ENCODE measurements at regions not wholly inside any gene's neighbourhood (a gene's known extent, or its start where the extent isn't known, plus 50 kb on each side); places are given as distances from the start of the nearest gene placed in this dataset.

DNA sequence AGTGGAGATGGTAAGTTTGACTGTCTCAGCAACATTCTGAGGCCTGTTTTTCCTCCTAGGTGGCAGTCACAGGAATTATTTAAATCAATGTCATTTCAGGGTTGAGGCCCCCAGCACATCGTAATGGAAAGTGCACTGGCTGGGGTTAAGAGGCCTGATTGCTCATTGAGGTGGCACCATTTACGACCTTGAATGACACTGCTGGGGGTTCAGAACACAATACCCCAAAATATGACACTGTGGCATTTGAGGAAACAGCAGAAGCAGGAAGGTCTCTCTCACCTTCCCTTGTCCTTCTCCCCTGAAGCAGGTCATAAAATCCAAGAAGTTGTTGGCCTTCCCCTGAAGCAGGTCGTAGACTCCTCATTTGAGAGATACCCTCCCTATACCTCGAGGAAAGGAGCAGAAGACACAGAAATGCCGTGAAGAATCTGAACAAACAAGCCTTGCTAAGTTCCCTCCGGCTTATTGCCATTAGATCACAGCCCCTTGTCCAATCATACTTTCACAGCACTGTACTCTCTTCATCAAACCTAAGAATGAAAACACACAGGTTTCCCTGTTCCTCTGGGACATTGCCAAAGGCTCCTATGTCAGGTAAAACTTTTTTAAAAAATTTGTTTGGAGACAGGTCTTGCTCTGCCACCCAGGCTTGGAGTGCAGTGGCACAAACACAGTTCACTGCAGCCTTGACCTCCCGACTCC is 71.3 kb downstream of the S1PR1 start:
- no peak for DNase-seq (ENCODE audit: low read depth)
- Histone ChIP-seq H3K4me3 (ENCODE audit: low read depth, low read length) (no peak overlapping the region), H3K27me3 (ENCODE audit: control insufficient read depth, insufficient read depth, low read length) (peaks cover 22% of the 10 kb centered on the region), H3K36me3 (ENCODE audit: control insufficient read depth, insufficient read depth, low read length) (no peaks in the 10 kb centered on the region)
- ChIA-PET CTCF (interaction anchor here (0.8 to 5.0 kb wide), 13 partner anchors 8 to 368 kb away, joined by 3 to 55 read pairs (median 9); no protein-coding TSS in a partner anchor), POLR2A (no interaction called here)
- TF ChIP-seq CTCF (IDR thresholded peaks at IDR 0.05; ENCODE audit: insufficient read depth, low read depth, low read length) = no peak

DNA sequence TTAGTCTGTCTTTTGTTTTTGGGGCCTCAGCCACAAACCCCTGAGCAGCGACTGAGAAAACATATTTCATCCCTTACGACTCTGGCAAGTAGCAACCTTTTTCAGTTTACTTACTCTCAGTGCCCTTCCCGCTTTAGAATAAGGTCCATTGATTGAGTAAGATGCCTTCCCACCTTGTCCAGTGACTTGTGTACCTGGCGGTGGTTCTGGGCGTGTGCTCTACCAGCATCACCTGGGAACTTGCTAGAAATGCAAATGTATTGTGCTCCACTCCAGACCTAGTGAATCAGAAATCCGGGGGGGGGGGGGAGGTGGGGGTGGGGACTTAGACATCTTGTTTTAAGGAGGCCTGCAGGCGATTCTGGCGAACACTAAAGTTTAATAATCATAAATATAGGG is 72.1 kb downstream of the S1PR1 start:
- POLR2A ChIA-PET = interaction anchor here (0.6 to 0.8 kb wide), 2 partner anchors 35 to 1768 kb away, joined by 3 to 15 read pairs; no protein-coding TSS in a partner anchor
- no peak for DNase-seq (ENCODE audit: low read depth)
- H3K27me3 ChIP-seq (ENCODE audit: control insufficient read depth, insufficient read depth, low read length) = peaks cover 22% of the 10 kb centered on the region

GRCh38 chr1:101309334-101310311 is 72.8 kb downstream of the S1PR1 start:
- peak overlapping the region; percentile 23; the same call in 1 of the 2 replicates for H3K4me3 ChIP-seq (ENCODE audit: low read depth, low read length)
- CTCF ChIA-PET = interaction anchor here (0.6 to 5.0 kb wide), 35 partner anchors 9 to 439 kb away, joined by 3 to 55 read pairs (median 4); no protein-coding TSS in a partner anchor
- no peak for DNase-seq (ENCODE audit: low read depth)
- no peaks in the 10 kb centered on the region for H3K36me3 ChIP-seq (ENCODE audit: control insufficient read depth, insufficient read depth, low read length)
- TF ChIP-seq CTCF (IDR thresholded peaks at IDR 0.05; ENCODE audit: insufficient read depth, low read depth, low read length) = peak; percentile 91
- POLR2A ChIA-PET = interaction anchor here (0.6 to 0.8 kb wide), 2 partner anchors 35 to 1769 kb away, joined by 3 to 15 read pairs; no protein-coding TSS in a partner anchor
- H3K27me3 ChIP-seq (ENCODE audit: control insufficient read depth, insufficient read depth, low read length) = peaks cover 22% of the 10 kb centered on the region

More for the DNA sequence above, 72.1 kb downstream of the S1PR1 start:
- TF ChIP-seq CTCF (IDR thresholded peaks at IDR 0.05; ENCODE audit: insufficient read depth, low read depth, low read length) = no peak
- Histone ChIP-seq H3K36me3 (ENCODE audit: control insufficient read depth, insufficient read depth, low read length) (no peaks in the 10 kb centered on the region), H3K4me3 (ENCODE audit: low read depth, low read length) (no peak overlapping the region)
- CTCF ChIA-PET = interaction anchor here (0.6 to 5.0 kb wide), 30 partner anchors 9 to 438 kb away, joined by 3 to 55 read pairs (median 4); no protein-coding TSS in a partner anchor

DNA sequence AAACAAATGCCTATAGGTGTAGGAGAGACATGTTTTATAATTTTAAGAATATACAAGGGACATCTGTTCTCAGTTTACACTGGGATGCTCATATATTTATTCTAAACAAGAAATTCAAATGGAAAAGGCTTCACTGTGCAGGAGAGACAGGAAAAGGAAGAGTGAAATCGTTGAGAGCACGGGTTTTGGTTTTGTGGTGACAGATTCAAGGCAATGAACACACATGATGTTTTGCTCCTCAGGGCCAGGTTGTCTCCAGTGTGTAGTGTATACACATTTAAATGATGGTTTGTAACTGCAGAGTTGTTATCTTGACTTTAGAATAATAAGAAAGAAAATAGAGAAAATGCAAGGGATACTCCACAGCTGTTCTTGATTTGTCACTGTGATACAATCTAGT is 73.7 kb downstream of the S1PR1 start:
- no peak for DNase-seq (ENCODE audit: low read depth)
- no peak overlapping the region for H3K4me3 ChIP-seq (ENCODE audit: low read depth, low read length)
- POLR2A ChIA-PET = no interaction called here
- CTCF ChIA-PET = interaction anchor here (1.2 to 5.0 kb wide), 7 partner anchors 13 to 128 kb away, joined by 4 to 55 read pairs (median 9); no protein-coding TSS in a partner anchor
- TF ChIP-seq CTCF (IDR thresholded peaks at IDR 0.05; ENCODE audit: insufficient read depth, low read depth, low read length) = no peak
- peaks cover 22% of the 10 kb centered on the region for H3K27me3 ChIP-seq (ENCODE audit: control insufficient read depth, insufficient read depth, low read length)
- no peaks in the 10 kb centered on the region for H3K36me3 ChIP-seq (ENCODE audit: control insufficient read depth, insufficient read depth, low read length)
